Cardiac muscle cell (in vitro differentiated cells and primary cell): ENCODE measurements at regions not wholly inside any gene's neighbourhood (a gene's known extent, or its start where the extent isn't known, plus 50 kb on each side); places are given as distances from the start of the nearest gene placed in this dataset.
A peak's percentile ranks its signal among the peaks of the same experiment; 100 is the strongest.

Experiments used
- DNase-seq, 2 donors: peaks; one replicate each; pipeline versions ENCODE4 v3.0.0 to v3.0.0-alpha.2; 2010 to 2017; ENCODE audit warnings: low read depth in 1 of 2, low spot score in 1 of 2
- H3K27ac ChIP-seq: fragments of 200-600 bp; sonication (generic); 2 replicates; pipeline ENCODE4 v1.5.1; 2016
- H3K27me3 ChIP-seq: fragments of 200-600 bp; sonication (generic); 2 replicates; pipeline ENCODE4 v1.6.0; 2016; ENCODE audit warnings: control low read depth
- H3K36me3 ChIP-seq: fragments of 200-600 bp; sonication (generic); 2 replicates; pipeline ENCODE4 v1.5.1; 2016; ENCODE audit warnings: control low read depth
- H3K4me1 ChIP-seq: fragments of 200-600 bp; sonication (generic); 2 replicates; pipeline ENCODE4 v1.8.1; 2017; ENCODE audit warnings: low read depth, mild to moderate bottlenecking, mixed run types
- H3K4me3 ChIP-seq: fragments of 200-600 bp; sonication (generic); 2 replicates; pipeline ENCODE4 v1.5.1; 2016; ENCODE audit warnings: mild to moderate bottlenecking
- H3K9me3 ChIP-seq: fragments of 200-600 bp; sonication (generic); 2 replicates; pipeline ENCODE4 v1.5.1; 2017; ENCODE audit warnings: low read depth, mild to moderate bottlenecking, control low read depth
- CTCF ChIP-seq: IDR thresholded peaks from 2 replicates; pipeline ENCODE4 v1.5.1; 2012; ENCODE audit warnings: low read depth, mild to moderate bottlenecking, low read length

- no peak for TF ChIP-seq CTCF
- DNase-seq: no peak
- peak overlapping the region; percentile 69 for H3K27ac ChIP-seq
- no peaks in the 10 kb centered on the region for H3K36me3 ChIP-seq
- no peaks in the 10 kb centered on the region for H3K27me3 ChIP-seq
- no peaks in the 10 kb centered on the region for H3K9me3 ChIP-seq
- peaks cover 9% of the 10 kb centered on the region for H3K4me1 ChIP-seq
- H3K4me3 ChIP-seq: peak overlapping the region; percentile 92
Observed at GRCh38 chr1:21344750-21345443, 54.6 kb upstream of the ECE1 start.

- no peak for DNase-seq
- Histone ChIP-seq H3K27ac (no peak overlapping the region), H3K4me3 (peak overlapping the region; percentile 92), H3K27me3 (no peaks in the 10 kb centered on the region), H3K36me3 (no peaks in the 10 kb centered on the region), H3K4me1 (peaks cover 9% of the 10 kb centered on the region), H3K9me3 (no peaks in the 10 kb centered on the region)
- no peak for TF ChIP-seq CTCF
Observed at GRCh38 chr1:21344098-21344749, 54.0 kb upstream of the ECE1 start.

- TF ChIP-seq CTCF: no peak
- Histone ChIP-seq H3K4me3 (no peak overlapping the region), H3K9me3 (no peaks in the 10 kb centered on the region), H3K27me3 (no peaks in the 10 kb centered on the region), H3K36me3 (no peaks in the 10 kb centered on the region), H3K27ac (no peak overlapping the region), H3K4me1 (peaks cover 9% of the 10 kb centered on the region)
- DNase-seq: no peak
Observed at GRCh38 chr1:21342961-21343838, 52.9 kb upstream of the ECE1 start.

- no peaks in the 10 kb centered on the region for H3K27me3 ChIP-seq
- no peak overlapping the region for H3K27ac ChIP-seq
- H3K36me3 ChIP-seq: no peaks in the 10 kb centered on the region
- peaks cover 9% of the 10 kb centered on the region for H3K4me1 ChIP-seq
- no peaks in the 10 kb centered on the region for H3K9me3 ChIP-seq
- no peak for DNase-seq
- no peak for TF ChIP-seq CTCF
- no peak overlapping the region for H3K4me3 ChIP-seq
Observed at GRCh38 chr1:21341517-21342078, 51.3 kb upstream of the ECE1 start.

GRCh38 chr1:21341022-21341421 is 50.8 kb upstream of the ECE1 start:
- Histone ChIP-seq H3K27ac (no peak overlapping the region), H3K27me3 (no peaks in the 10 kb centered on the region), H3K9me3 (no peaks in the 10 kb centered on the region), H3K4me3 (no peak overlapping the region), H3K4me1 (peaks cover 9% of the 10 kb centered on the region), H3K36me3 (no peaks in the 10 kb centered on the region)
- TF ChIP-seq CTCF: no peak
- DNase-seq: no peak
